Prostate gland (tissue), 2 donors: ENCODE measurements at regions not wholly inside any gene's neighbourhood (a gene's known extent, or its start where the extent isn't known, plus 50 kb on each side); places are given as distances from the start of the nearest gene placed in this dataset.

Experiments used
- DNase-seq: peaks from one replicate; pipeline ENCODE4 v3.0.0-alpha.2; 2019; ENCODE audit warnings: low spot score
- H3K27ac ChIP-seq, 2 donors: fragments of 200-600 bp; sonication (generic); 2 replicates each; pipeline ENCODE4 v1.5.1; 2017 to 2019
- H3K27me3 ChIP-seq: fragments of 200-600 bp; sonication (generic); replicated peaks from 2 replicates; pipeline ENCODE4 v1.5.1; 2019; ENCODE audit not compliant: insufficient read depth
- H3K36me3 ChIP-seq, 2 donors: fragments of 200-600 bp; sonication (generic); 1 replicate in 1 of 2; 2 replicates in 1 of 2; pipeline versions ENCODE4 v1.5.1 to v1.8.1; 2017 to 2019
- H3K4me1 ChIP-seq: fragments of 200-600 bp; sonication (generic); replicated peaks from 2 replicates; pipeline ENCODE4 v1.5.1; 2019
- H3K4me3 ChIP-seq, 2 donors: fragments of 200-600 bp; sonication (generic); 2 replicates each; pipeline ENCODE4 v1.5.1; 2017 to 2019
- H3K9me3 ChIP-seq: fragments of 200-600 bp; sonication (generic); 2 replicates; pipeline ENCODE4 v1.5.1; 2017
- POLR2A ChIP-seq: fragments of 450-650 bp; IDR thresholded peaks from one replicate; pipeline ENCODE4 v1.6.1; 2016; ENCODE audit warnings: antibody characterized with exemption, mild to moderate bottlenecking
- POLR2AphosphoS5 ChIP-seq: sonication (generic); formaldehyde crosslinking; IDR thresholded peaks from one replicate; pipeline ENCODE4 v1.6.1; 2017; ENCODE audit warnings: antibody characterized with exemption
- WGBS: methylation state at CpG from one replicate; pipeline ENCODE4 v1.1.5; 2018; 5-methylcytosine and 5-hydroxymethylcytosine counted together
- intact Hi-C: fragments of 100-400 bp; cut with DNase I; formaldehyde crosslinking; loops from one replicate; pipeline ENCODE4 v1.14.2; 2022
- TF ChIP-seq, protein P1 (sequence below), 4 experiments: fragments of 200-600 bp in 2 of 4; fragments of 450-650 bp in 2 of 4; sonication (generic) in 2 of 4; IDR thresholded peaks; 1 replicate in 3 of 4; 2 replicates in 1 of 4; pipeline ENCODE4 v1.5.1; 2016 to 2019; ENCODE audit warnings: antibody characterized with exemption in 4 of 4, mild to moderate bottlenecking in 2 of 4, moderate library complexity in 2 of 4

GRCh38 chr3:23099021-23099420, 104.1 kb upstream of the UBE2E2 start:
- TF ChIP-seq POLR2A (no peak), POLR2AphosphoS5 (no peak)
- TF ChIP-seq, protein P1, sequence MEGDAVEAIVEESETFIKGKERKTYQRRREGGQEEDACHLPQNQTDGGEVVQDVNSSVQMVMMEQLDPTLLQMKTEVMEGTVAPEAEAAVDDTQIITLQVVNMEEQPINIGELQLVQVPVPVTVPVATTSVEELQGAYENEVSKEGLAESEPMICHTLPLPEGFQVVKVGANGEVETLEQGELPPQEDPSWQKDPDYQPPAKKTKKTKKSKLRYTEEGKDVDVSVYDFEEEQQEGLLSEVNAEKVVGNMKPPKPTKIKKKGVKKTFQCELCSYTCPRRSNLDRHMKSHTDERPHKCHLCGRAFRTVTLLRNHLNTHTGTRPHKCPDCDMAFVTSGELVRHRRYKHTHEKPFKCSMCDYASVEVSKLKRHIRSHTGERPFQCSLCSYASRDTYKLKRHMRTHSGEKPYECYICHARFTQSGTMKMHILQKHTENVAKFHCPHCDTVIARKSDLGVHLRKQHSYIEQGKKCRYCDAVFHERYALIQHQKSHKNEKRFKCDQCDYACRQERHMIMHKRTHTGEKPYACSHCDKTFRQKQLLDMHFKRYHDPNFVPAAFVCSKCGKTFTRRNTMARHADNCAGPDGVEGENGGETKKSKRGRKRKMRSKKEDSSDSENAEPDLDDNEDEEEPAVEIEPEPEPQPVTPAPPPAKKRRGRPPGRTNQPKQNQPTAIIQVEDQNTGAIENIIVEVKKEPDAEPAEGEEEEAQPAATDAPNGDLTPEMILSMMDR (IDR thresholded peaks at IDR 0.05): no peak
- WGBS: 32% methylated on average over 1 of the region's 1 CpG
- no peak overlapping the region for H3K4me3 ChIP-seq
- no peaks in the 10 kb centered on the region for H3K27me3 ChIP-seq
- no peaks in the 10 kb centered on the region for H3K9me3 ChIP-seq
- no peak overlapping the region for H3K27ac ChIP-seq
- H3K36me3 ChIP-seq: no peaks in the 10 kb centered on the region
- no peak for DNase-seq
- no peaks in the 10 kb centered on the region for H3K4me1 ChIP-seq
- intact Hi-C loops: no loop called here

GRCh38 chr3:23099677-23100076, 103.5 kb upstream of the UBE2E2 start:
- Histone ChIP-seq H3K4me3 (no peak overlapping the region), H3K27ac (no peak overlapping the region), H3K27me3 (no peaks in the 10 kb centered on the region), H3K9me3 (no peaks in the 10 kb centered on the region), H3K36me3 (no peaks in the 10 kb centered on the region), H3K4me1 (no peaks in the 10 kb centered on the region)
- WGBS: 72% methylated on average over 2 of the region's 2 CpGs
- no peak for DNase-seq
- intact Hi-C loops: no loop called here
- TF ChIP-seq POLR2A (no peak), POLR2AphosphoS5 (no peak)
- TF ChIP-seq, protein P1 (IDR thresholded peaks at IDR 0.05): no peak

- WGBS: 95% methylated on average over 9 of the region's 9 CpGs
- Histone ChIP-seq H3K27me3 (no peaks in the 10 kb centered on the region), H3K4me1 (no peaks in the 10 kb centered on the region), H3K4me3 (no peak overlapping the region), H3K9me3 (no peaks in the 10 kb centered on the region), H3K36me3 (no peaks in the 10 kb centered on the region), H3K27ac (no peak overlapping the region)
- no peak for DNase-seq
- TF ChIP-seq POLR2A: no peak
- TF ChIP-seq POLR2AphosphoS5: no peak
- TF ChIP-seq, protein P1 (IDR thresholded peaks at IDR 0.05): no peak
- intact Hi-C loops: no loop called here
These were observed 103.0 kb upstream of the UBE2E2 start for GRCh38 chr3:23100106-23100505.

DNA sequence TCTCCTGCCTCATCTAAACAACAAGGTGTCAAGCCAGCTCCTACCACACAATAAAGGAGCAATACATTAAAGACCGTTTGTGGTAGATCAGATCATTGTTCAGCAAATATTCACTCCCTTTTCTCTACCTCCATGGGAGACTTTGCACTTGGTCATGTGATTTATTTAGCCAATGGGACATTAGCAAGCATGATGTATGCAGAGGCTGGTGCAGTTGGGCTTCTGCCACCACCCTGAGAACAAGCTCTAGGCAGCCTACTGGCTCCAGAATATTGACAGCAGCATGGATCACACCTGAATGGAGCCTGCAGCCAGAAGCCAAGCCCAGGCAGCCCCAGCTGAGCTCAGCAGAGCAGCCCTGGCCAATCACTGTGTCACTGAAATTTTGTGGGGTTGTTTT, 99.4 kb upstream of the UBE2E2 start:
- DNase-seq: no peak
- H3K9me3 ChIP-seq: no peaks in the 10 kb centered on the region
- H3K27me3 ChIP-seq: no peaks in the 10 kb centered on the region
- no peak for TF ChIP-seq POLR2AphosphoS5
- TF ChIP-seq, protein P1 (IDR thresholded peaks at IDR 0.05): no peak
- TF ChIP-seq POLR2A: no peak
- no peak overlapping the region for H3K27ac ChIP-seq
- intact Hi-C loops: no loop called here
- WGBS: 36% methylated on average over 1 of the region's 1 CpG
- no peak overlapping the region for H3K4me3 ChIP-seq
- H3K4me1 ChIP-seq: no peaks in the 10 kb centered on the region
- H3K36me3 ChIP-seq: no peaks in the 10 kb centered on the region

GRCh38 chr3:23105048-23105447, 98.1 kb upstream of the UBE2E2 start:
- Histone ChIP-seq H3K9me3 (no peaks in the 10 kb centered on the region), H3K27ac (no peak overlapping the region), H3K27me3 (no peaks in the 10 kb centered on the region), H3K4me1 (no peaks in the 10 kb centered on the region), H3K4me3 (no peak overlapping the region), H3K36me3 (no peaks in the 10 kb centered on the region)
- TF ChIP-seq POLR2AphosphoS5 (no peak), POLR2A (no peak)
- TF ChIP-seq, protein P1 (IDR thresholded peaks at IDR 0.05): no peak
- no peak for DNase-seq
- intact Hi-C loops: no loop called here
